ENCODE measurements at regions not wholly inside any gene's neighbourhood (a gene's known extent, or its start where the extent isn't known, plus 50 kb on each side); places are given as distances from the start of the nearest gene placed in this dataset.

DNA sequence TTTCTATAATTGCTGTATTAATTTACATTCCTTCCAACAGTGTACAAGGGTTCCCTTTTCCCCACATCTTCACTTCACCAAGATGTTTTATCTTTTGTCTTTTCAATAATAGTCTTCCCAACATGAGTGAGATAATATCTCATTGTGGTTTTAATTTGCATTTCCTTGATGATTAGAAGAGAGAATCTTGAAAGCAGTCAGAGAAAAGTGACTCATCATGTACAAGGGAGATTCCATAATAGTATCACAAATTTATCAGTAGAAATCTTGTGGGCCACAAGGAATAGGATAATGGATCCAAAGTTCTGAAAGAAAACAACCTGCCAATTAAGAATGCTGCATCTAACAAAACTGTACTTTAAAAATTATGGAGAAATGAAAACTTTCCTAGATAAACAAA is 189.3 kb downstream of the NECTIN3 start:
- no peak overlapping the region for H3K4me3 ChIP-seq (replicated peaks; ENCODE audit: low read depth, low read length)
- TF ChIP-seq, protein P1, sequence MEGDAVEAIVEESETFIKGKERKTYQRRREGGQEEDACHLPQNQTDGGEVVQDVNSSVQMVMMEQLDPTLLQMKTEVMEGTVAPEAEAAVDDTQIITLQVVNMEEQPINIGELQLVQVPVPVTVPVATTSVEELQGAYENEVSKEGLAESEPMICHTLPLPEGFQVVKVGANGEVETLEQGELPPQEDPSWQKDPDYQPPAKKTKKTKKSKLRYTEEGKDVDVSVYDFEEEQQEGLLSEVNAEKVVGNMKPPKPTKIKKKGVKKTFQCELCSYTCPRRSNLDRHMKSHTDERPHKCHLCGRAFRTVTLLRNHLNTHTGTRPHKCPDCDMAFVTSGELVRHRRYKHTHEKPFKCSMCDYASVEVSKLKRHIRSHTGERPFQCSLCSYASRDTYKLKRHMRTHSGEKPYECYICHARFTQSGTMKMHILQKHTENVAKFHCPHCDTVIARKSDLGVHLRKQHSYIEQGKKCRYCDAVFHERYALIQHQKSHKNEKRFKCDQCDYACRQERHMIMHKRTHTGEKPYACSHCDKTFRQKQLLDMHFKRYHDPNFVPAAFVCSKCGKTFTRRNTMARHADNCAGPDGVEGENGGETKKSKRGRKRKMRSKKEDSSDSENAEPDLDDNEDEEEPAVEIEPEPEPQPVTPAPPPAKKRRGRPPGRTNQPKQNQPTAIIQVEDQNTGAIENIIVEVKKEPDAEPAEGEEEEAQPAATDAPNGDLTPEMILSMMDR (IDR thresholded peaks at IDR 0.05; ENCODE audit: low read depth, low read length, missing control alignments), result no peak
- DNase-seq (ENCODE audit: extremely low read depth, low read depth), result no peak

DNA sequence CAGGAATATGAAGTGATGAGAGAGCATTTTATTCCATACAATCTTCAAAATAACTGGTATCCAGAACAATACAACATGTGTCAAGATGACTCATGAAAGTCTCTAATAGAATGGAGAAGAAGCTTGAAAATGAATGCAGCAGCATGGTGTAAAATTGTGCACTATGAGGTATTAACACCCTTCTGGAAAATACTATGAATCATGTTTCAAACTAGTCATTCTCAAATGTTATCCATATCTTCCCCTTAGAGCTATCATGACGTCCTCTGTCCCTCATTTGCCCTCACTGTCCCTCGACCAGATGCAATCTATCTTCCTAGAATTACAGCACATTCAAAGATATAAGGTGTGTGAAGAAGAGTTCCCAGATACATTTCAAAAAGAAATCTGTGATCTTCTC is 198.2 kb downstream of the NECTIN3 start:
- TF ChIP-seq, protein P1 (IDR thresholded peaks at IDR 0.05; ENCODE audit: low read depth, low read length, missing control alignments), result no peak
- no peak for DNase-seq (ENCODE audit: extremely low read depth, low read depth)
- no peak overlapping the region for H3K4me3 ChIP-seq (replicated peaks; ENCODE audit: low read depth, low read length)

DNA sequence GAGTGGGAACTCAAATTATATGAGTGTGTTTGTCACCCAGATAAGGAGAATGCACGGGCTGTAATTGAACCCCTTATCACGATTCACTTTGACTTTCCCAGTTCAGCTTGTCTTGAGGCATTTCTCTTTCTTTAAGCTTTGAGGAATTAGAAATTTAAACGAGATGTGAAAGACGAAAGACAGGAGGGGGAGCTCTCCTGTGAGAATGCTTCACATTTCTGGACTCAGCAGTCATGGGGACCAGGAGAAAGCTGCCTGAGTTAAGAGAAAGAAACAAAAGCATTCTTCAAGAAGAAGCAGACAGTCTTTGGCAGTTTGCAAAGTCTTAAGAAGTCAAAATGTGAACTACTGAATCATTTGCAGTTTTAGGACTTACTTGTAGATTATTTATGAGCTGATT is 205.6 kb downstream of the NECTIN3 start:
- H3K4me3 ChIP-seq (replicated peaks; ENCODE audit: low read depth, low read length), result no peak overlapping the region
- peak; percentile 2 for DNase-seq (ENCODE audit: extremely low read depth, low read depth)
- TF ChIP-seq, protein P1 (IDR thresholded peaks at IDR 0.05; ENCODE audit: low read depth, low read length, missing control alignments), result no peak

DNA sequence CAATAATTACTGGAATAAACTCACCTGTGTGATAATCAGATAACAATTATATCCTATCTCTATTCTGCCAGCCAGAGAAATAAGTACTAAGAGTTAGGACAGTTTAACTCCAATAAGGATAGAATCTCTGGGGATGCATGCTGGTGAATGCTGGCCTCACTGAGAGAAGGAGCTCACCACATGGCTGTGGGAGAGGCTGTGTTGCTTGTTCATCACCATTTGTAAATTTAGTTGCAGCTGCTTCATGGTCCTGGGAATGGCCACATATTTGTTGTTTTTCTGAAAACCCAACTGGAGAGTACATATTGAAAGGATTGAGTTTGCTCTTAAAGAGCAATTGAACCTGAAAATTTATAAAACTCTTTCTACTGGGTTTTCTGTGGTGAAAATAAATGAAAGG is 207.3 kb downstream of the NECTIN3 start:
- DNase-seq (ENCODE audit: extremely low read depth, low read depth), result no peak
- no peak overlapping the region for H3K4me3 ChIP-seq (replicated peaks; ENCODE audit: low read depth, low read length)
- TF ChIP-seq, protein P1 (IDR thresholded peaks at IDR 0.05; ENCODE audit: low read depth, low read length, missing control alignments), result no peak

DNA sequence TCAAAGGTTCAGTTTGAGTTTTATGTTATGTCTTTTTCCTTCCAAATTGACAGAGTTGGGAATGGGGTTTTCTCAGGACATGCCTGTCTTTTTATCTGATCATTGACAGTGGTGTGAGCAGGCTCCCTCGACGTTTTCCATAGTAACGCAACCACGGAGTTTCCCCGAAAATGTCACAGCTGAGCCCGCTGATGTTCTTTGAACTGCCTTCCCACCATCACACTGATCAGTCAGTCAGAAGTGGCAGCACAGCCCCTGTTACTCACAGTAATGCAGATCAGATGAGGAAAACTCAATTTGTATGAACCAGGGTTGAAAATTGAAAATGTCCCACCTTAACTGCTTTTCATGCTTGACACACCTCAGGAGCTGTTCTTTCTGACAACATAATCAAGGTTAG is 210.4 kb downstream of the NECTIN3 start:
- DNase-seq (ENCODE audit: extremely low read depth, low read depth), result no peak
- TF ChIP-seq, protein P1 (IDR thresholded peaks at IDR 0.05; ENCODE audit: low read depth, low read length, missing control alignments), result no peak

DNA sequence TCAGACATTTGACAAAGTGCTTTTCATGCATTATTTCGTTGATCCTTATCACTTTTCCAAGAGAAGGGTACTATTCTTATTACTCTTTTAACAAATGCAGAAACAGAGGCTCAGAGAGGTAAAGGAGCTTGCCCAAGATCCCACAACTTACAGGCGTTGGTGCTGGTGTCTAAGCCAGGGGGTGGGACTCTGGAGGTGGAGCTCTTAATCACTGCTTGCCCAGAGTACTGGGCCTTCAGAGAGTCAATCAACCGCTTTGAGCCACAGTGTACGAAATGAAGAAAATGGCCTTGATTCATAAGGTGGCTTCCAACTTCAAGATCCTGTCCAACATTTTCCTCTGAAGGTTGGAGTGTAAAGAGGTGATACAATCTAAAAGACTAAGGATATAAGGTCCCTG is 211.5 kb downstream of the NECTIN3 start:
- DNase-seq (ENCODE audit: extremely low read depth, low read depth), result no peak
- H3K4me3 ChIP-seq (replicated peaks; ENCODE audit: low read depth, low read length), result no peak overlapping the region
- TF ChIP-seq, protein P1 (IDR thresholded peaks at IDR 0.05; ENCODE audit: low read depth, low read length, missing control alignments), result no peak

More for the DNA sequence above, 210.4 kb downstream of the NECTIN3 start:
- H3K4me3 ChIP-seq (replicated peaks; ENCODE audit: low read depth, low read length), result no peak overlapping the region

DNA sequence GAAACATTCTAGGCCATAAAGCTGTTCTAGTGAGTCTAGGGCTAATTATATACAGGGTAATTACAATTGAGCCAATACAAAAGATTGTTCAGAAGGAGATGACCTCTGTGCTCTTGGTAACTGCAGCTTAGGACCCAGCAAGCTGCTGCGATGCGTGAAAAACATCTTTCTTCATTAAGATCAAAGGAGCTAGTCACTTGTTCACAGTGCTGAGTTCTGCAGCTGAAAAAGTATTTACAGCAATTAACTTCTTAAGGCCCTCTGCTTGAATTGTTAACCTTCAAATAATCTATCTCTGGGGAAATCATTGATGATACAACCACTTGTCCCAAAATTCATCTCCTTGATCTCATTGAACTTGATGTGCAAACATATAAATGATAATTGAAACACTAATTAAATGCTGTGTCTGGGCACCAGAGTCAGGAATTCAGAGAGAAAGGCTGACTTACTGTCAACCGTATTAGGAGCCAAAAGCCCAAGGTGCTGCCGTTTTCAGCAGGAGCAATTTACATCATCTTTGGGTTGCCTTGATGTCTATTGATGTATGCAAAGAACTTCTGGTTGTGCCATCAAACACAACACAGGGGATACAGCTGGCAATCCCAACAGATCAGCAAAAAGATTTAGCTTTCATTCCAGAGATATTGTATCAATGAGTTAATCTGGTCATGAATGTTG is 213.0 kb downstream of the NECTIN3 start:
- DNase-seq (ENCODE audit: extremely low read depth, low read depth), result no peak
- no peak overlapping the region for H3K4me3 ChIP-seq (replicated peaks; ENCODE audit: low read depth, low read length)
- TF ChIP-seq, protein P1 (IDR thresholded peaks at IDR 0.05; ENCODE audit: low read depth, low read length, missing control alignments), result no peak
